ENCODE measurements at regions not wholly inside any gene's neighbourhood (a gene's known extent, or its start where the extent isn't known, plus 50 kb on each side); places are given as distances from the start of the nearest gene placed in this dataset.
"Not testable (repeated sequence)": the region's sequence is repeated elsewhere in the genome, so short reads cannot be mapped to it uniquely, and the experiment has no call there.

GRCh38 chr3:164848923-164849322, 229.4 kb downstream of the SI start:
- H3K4me3 ChIP-seq (ENCODE audit: low read length), result no peak overlapping the region
- no peak overlapping the region for H3K9ac ChIP-seq (ENCODE audit: low read depth, low read length)
- H3K9me3 ChIP-seq (ENCODE audit: insufficient read depth, low read depth, low read length), result no peaks in the 10 kb centered on the region
- H3K27me3 ChIP-seq (ENCODE audit: insufficient read depth, low read length), result no peaks in the 10 kb centered on the region
- peaks cover 33% of the 10 kb centered on the region; the same call in 1 of the 2 replicates for H3K4me1 ChIP-seq (ENCODE audit: insufficient read depth, low read length)
- no peaks in the 10 kb centered on the region for H3K36me3 ChIP-seq (ENCODE audit: insufficient read depth, low read depth, low read length)
- H3K27ac ChIP-seq (ENCODE audit: low read length), result no peak overlapping the region

DNA sequence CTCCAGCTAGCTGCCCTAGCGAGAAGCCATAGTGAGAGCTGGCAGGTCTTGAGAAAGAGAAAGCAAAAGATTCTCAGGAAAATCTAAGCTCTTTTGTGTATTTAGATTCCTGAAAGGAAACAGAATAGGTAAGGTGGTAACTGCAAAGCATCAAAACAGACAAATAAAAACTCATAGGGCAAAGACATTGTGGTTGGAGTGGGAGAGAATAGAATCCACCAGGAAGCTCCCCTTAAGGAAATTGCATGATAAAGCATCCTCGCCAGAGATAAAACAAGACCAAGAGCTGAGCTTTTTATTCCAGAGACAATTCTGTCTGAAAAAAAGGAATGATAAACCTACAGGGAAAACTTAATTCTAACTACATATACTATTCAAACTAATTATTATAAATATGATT, 232.6 kb downstream of the SI start:
- H3K9me3 ChIP-seq (ENCODE audit: insufficient read depth, low read depth, low read length), result no peaks in the 10 kb centered on the region
- H3K36me3 ChIP-seq (ENCODE audit: insufficient read depth, low read depth, low read length), result no peaks in the 10 kb centered on the region
- no peak overlapping the region for H3K4me3 ChIP-seq (ENCODE audit: low read length)
- no peak overlapping the region; the same call in 1 of the 2 replicates for H3K9ac ChIP-seq (ENCODE audit: low read depth, low read length)
- H3K27ac ChIP-seq (ENCODE audit: low read length), result no peak overlapping the region
- peaks cover 23% of the 10 kb centered on the region; the same call in 1 of the 2 replicates for H3K4me1 ChIP-seq (ENCODE audit: insufficient read depth, low read length)
- H3K27me3 ChIP-seq (ENCODE audit: insufficient read depth, low read length), result no peaks in the 10 kb centered on the region

GRCh38 chr3:164832216-164832615, 246.1 kb downstream of the SI start:
- no peaks in the 10 kb centered on the region for H3K9me3 ChIP-seq (ENCODE audit: insufficient read depth, low read depth, low read length)
- H3K27ac ChIP-seq (ENCODE audit: low read length), result no peak overlapping the region
- H3K36me3 ChIP-seq (ENCODE audit: insufficient read depth, low read depth, low read length), result no peaks in the 10 kb centered on the region
- H3K4me1 ChIP-seq (ENCODE audit: insufficient read depth, low read length), result no peaks in the 10 kb centered on the region
- no peak overlapping the region for H3K9ac ChIP-seq (ENCODE audit: low read depth, low read length)
- no peaks in the 10 kb centered on the region for H3K27me3 ChIP-seq (ENCODE audit: insufficient read depth, low read length)
- no peak overlapping the region for H3K4me3 ChIP-seq (ENCODE audit: low read length)

- Histone ChIP-seq H3K9ac (ENCODE audit: low read depth, low read length) (no peak overlapping the region), H3K27ac (ENCODE audit: low read length) (no peak overlapping the region), H3K4me3 (ENCODE audit: low read length) (no peak overlapping the region), H3K9me3 (ENCODE audit: insufficient read depth, low read depth, low read length) (no peaks in the 10 kb centered on the region), H3K27me3 (ENCODE audit: insufficient read depth, low read length) (no peaks in the 10 kb centered on the region), H3K4me1 (ENCODE audit: insufficient read depth, low read length) (no peaks in the 10 kb centered on the region), H3K36me3 (ENCODE audit: insufficient read depth, low read depth, low read length) (no peaks in the 10 kb centered on the region)
Observed at GRCh38 chr3:164818318-164818717, 260.0 kb downstream of the SI start.

GRCh38 chr3:164814106-164814505, 264.2 kb downstream of the SI start:
- Histone ChIP-seq H3K9me3 (ENCODE audit: insufficient read depth, low read depth, low read length) (no peaks in the 10 kb centered on the region), H3K9ac (ENCODE audit: low read depth, low read length) (no peak overlapping the region), H3K4me3 (ENCODE audit: low read length) (no peak overlapping the region), H3K4me1 (ENCODE audit: insufficient read depth, low read length) (no peaks in the 10 kb centered on the region), H3K27ac (ENCODE audit: low read length) (no peak overlapping the region), H3K36me3 (ENCODE audit: insufficient read depth, low read depth, low read length) (no peaks in the 10 kb centered on the region), H3K27me3 (ENCODE audit: insufficient read depth, low read length) (no peaks in the 10 kb centered on the region)

- Histone ChIP-seq H3K36me3 (ENCODE audit: insufficient read depth, low read depth, low read length) (no peaks in the 10 kb centered on the region), H3K4me1 (ENCODE audit: insufficient read depth, low read length) (no peaks in the 10 kb centered on the region), H3K27me3 (ENCODE audit: insufficient read depth, low read length) (no peaks in the 10 kb centered on the region), H3K9ac (ENCODE audit: low read depth, low read length) (no peak overlapping the region), H3K9me3 (ENCODE audit: insufficient read depth, low read depth, low read length) (no peaks in the 10 kb centered on the region), H3K4me3 (ENCODE audit: low read length) (no peak overlapping the region), H3K27ac (ENCODE audit: low read length) (no peak overlapping the region)
Observed at GRCh38 chr3:164812042-164812441, 266.3 kb downstream of the SI start.

GRCh38 chr3:164806188-164806587, 272.1 kb downstream of the SI start:
- Histone ChIP-seq H3K27me3 (ENCODE audit: insufficient read depth, low read length) (no peaks in the 10 kb centered on the region), H3K9me3 (ENCODE audit: insufficient read depth, low read depth, low read length) (no peaks in the 10 kb centered on the region), H3K4me3 (ENCODE audit: low read length) (no peak overlapping the region), H3K27ac (ENCODE audit: low read length) (no peak overlapping the region), H3K36me3 (ENCODE audit: insufficient read depth, low read depth, low read length) (no peaks in the 10 kb centered on the region), H3K9ac (ENCODE audit: low read depth, low read length) (no peak overlapping the region), H3K4me1 (ENCODE audit: insufficient read depth, low read length) (no peaks in the 10 kb centered on the region)

DNA sequence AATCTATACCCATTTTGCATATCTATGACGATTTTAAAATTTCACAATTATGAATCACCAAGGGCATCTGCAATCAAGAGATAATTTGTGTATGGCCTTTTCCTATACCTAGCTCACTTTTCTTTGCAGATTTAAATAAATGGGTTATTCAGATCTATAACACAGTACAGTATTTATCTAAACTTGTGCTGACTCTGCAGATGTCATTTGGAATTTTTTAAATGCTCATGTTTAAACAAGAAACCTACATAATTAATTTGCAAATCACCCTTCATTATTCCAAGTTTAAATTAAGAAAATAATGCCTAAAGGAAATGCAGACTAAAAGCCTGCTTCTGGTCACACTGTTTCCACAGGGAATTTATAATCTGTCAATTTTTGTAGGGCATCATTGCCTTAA, 284.2 kb downstream of the SI start:
- H3K9ac ChIP-seq (ENCODE audit: low read depth, low read length), result no peak overlapping the region
- H3K9me3 ChIP-seq (ENCODE audit: insufficient read depth, low read depth, low read length), result no peaks in the 10 kb centered on the region
- H3K36me3 ChIP-seq (ENCODE audit: insufficient read depth, low read depth, low read length), result no peaks in the 10 kb centered on the region
- H3K4me1 ChIP-seq (ENCODE audit: insufficient read depth, low read length), result no peaks in the 10 kb centered on the region
- H3K27ac ChIP-seq (ENCODE audit: low read length), result no peak overlapping the region
- H3K4me3 ChIP-seq (ENCODE audit: low read length), result no peak overlapping the region
- no peaks in the 10 kb centered on the region for H3K27me3 ChIP-seq (ENCODE audit: insufficient read depth, low read length)

DNA sequence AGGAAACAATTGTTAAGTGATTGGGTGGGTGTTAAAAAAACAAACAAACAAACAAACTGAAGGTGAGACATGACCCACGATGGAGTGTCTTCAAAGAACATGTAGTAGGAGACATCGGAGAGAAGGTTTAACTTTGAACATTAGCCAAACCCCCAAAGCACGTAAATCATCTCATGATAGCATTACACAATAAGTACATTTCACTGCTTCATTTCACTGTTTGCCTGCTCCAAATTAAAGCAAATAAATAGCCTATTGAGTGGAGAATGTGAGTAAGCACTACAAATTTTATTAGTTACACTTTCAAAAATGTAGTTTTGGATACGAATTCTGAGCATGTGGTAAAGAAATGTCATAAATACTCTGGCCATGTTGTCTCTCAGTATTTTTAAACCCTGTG, 287.0 kb downstream of the SI start:
- H3K27ac ChIP-seq (ENCODE audit: low read length), result no peak overlapping the region
- no peaks in the 10 kb centered on the region for H3K27me3 ChIP-seq (ENCODE audit: insufficient read depth, low read length)
- no peak overlapping the region for H3K4me3 ChIP-seq (ENCODE audit: low read length)
- no peak overlapping the region for H3K9ac ChIP-seq (ENCODE audit: low read depth, low read length)
- H3K9me3 ChIP-seq (ENCODE audit: insufficient read depth, low read depth, low read length), result no peaks in the 10 kb centered on the region
- H3K36me3 ChIP-seq (ENCODE audit: insufficient read depth, low read depth, low read length), result no peaks in the 10 kb centered on the region
- H3K4me1 ChIP-seq (ENCODE audit: insufficient read depth, low read length), result no peaks in the 10 kb centered on the region

DNA sequence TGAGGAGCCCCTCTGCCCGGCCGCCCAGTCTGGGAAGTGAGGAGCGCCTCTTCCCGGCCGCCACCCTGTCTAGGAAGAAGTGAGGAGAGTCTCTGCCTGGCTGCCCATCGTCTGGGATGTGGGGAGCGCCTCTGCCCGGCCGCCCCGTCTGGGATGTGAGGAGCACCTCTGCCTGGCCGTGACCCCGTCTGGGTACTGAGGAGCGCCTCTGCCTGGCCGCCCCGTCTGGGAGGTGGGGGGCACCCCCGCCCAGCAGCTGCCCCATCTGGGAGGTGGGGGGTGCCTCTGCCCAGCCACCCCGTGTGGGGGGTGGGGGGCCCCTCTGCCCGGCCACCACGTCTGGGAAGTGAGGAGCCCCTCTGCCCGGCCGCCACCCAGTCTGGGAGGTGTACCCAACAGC, 293.9 kb downstream of the SI start:
- not testable (repeated sequence) for H3K9me3 ChIP-seq (ENCODE audit: insufficient read depth, low read depth, low read length); H3K27me3 ChIP-seq (ENCODE audit: insufficient read depth, low read length); H3K27ac ChIP-seq (ENCODE audit: low read length); H3K36me3 ChIP-seq (ENCODE audit: insufficient read depth, low read depth, low read length); H3K4me1 ChIP-seq (ENCODE audit: insufficient read depth, low read length); H3K9ac ChIP-seq (ENCODE audit: low read depth, low read length); H3K4me3 ChIP-seq (ENCODE audit: low read length)

DNA sequence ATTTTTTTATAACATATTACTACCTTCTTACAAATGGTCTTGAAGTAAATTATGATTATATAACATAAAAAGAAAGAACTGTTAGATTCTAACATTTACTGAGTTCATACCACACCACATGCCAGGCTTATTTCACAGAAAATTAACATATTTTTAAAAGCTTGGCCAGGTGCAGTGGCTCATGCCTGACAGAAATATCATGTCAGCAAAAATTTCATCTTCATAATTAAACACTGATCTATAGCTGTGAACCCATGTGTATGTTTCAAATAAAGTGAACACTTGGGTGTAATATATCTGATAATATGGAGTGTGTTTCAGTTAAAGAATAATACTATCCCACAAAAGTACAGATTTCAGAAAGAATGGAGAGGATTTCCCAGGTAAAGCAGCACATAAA, 296.5 kb downstream of the SI start:
- H3K9me3 ChIP-seq (ENCODE audit: insufficient read depth, low read depth, low read length), result peaks cover 4% of the 10 kb centered on the region; the same call in 1 of the 2 replicates
- H3K4me1 ChIP-seq (ENCODE audit: insufficient read depth, low read length), result no peaks in the 10 kb centered on the region
- no peaks in the 10 kb centered on the region for H3K27me3 ChIP-seq (ENCODE audit: insufficient read depth, low read length)
- H3K4me3 ChIP-seq (ENCODE audit: low read length), result no peak overlapping the region
- H3K27ac ChIP-seq (ENCODE audit: low read length), result no peak overlapping the region
- no peaks in the 10 kb centered on the region for H3K36me3 ChIP-seq (ENCODE audit: insufficient read depth, low read depth, low read length)
- no peak overlapping the region for H3K9ac ChIP-seq (ENCODE audit: low read depth, low read length)

- H3K27me3 ChIP-seq (ENCODE audit: insufficient read depth, low read length), result no peaks in the 10 kb centered on the region
Observed at GRCh38 chr3:164779816-164780215, 298.5 kb downstream of the SI start.

GRCh38 chr3:164752812-164753211, 325.5 kb downstream of the SI start:
- H3K27me3 ChIP-seq (ENCODE audit: insufficient read depth, low read length), result no peaks in the 10 kb centered on the region
- H3K4me3 ChIP-seq (ENCODE audit: low read length), result no peak overlapping the region
- H3K9me3 ChIP-seq (ENCODE audit: insufficient read depth, low read depth, low read length), result no peaks in the 10 kb centered on the region
- H3K36me3 ChIP-seq (ENCODE audit: insufficient read depth, low read depth, low read length), result no peaks in the 10 kb centered on the region
- no peak overlapping the region for H3K27ac ChIP-seq (ENCODE audit: low read length)
- H3K9ac ChIP-seq (ENCODE audit: low read depth, low read length), result no peak overlapping the region
- H3K4me1 ChIP-seq (ENCODE audit: insufficient read depth, low read length), result no peaks in the 10 kb centered on the region

More at GRCh38 chr3:164779816-164780215, 298.5 kb downstream of the SI start:
- Histone ChIP-seq H3K9me3 (ENCODE audit: insufficient read depth, low read depth, low read length) (peaks cover 4% of the 10 kb centered on the region; the same call in 1 of the 2 replicates), H3K4me3 (ENCODE audit: low read length) (no peak overlapping the region), H3K9ac (ENCODE audit: low read depth, low read length) (no peak overlapping the region), H3K4me1 (ENCODE audit: insufficient read depth, low read length) (no peaks in the 10 kb centered on the region), H3K36me3 (ENCODE audit: insufficient read depth, low read depth, low read length) (no peaks in the 10 kb centered on the region), H3K27ac (ENCODE audit: low read length) (no peak overlapping the region)

All from iPS-20b (cell line).